GM19463 (cell line): ENCODE measurements at regions not wholly inside any gene's neighbourhood (a gene's known extent, or its start where the extent isn't known, plus 50 kb on each side); places are given as distances from the start of the nearest gene placed in this dataset.

Experiments
- ATAC-seq: cut with Tn5 transposase; IDR thresholded peaks from one replicate; pipeline ENCODE4 v1.9.1; 2021; ENCODE audit warnings: mild to moderate bottlenecking, moderate library complexity; ENCODE audit not compliant: unreplicated experiment

DNA sequence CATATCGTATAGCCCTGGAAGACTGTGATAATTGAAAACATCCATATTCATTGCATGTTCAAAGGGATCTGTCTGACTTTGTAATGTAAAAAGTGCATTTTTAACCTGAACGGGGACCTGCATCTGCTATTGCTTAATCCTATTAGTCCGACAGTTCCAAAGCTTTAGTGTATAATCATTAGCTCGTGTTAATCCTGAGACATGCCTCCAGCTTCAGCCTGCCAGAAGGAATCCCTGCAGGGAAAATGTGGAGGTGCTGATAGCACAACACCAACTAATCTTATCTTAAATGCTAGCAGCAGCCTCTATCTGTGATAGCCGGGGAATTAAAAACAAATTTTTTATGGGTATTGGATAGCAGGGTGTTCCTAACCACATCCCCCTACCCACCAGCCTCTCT lies 495.2 kb downstream of the TLE4 start:
- no peak for ATAC-seq

GRCh38 chr9:80062567-80062966 lies 490.8 kb downstream of the TLE4 start:
- no peak for ATAC-seq

DNA sequence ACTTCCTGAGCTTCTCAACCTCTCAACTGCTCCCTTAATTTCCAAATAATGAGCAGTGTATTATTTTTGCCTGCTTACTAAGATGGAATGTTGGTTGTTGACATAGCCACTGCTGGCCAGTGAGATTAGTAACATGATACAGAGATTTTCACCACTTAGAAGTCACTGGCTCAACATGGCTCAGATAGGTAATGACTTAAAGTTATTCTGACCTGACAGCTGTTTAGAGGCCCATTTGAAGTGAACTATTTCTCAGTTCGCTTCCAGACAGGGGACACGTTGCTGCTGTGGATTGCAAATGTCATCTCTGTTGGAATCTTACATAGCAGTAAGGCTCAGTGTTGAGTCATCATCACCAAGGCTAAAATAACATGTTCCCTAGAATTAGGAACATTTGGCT lies 490.2 kb downstream of the TLE4 start:
- ATAC-seq = no peak

DNA sequence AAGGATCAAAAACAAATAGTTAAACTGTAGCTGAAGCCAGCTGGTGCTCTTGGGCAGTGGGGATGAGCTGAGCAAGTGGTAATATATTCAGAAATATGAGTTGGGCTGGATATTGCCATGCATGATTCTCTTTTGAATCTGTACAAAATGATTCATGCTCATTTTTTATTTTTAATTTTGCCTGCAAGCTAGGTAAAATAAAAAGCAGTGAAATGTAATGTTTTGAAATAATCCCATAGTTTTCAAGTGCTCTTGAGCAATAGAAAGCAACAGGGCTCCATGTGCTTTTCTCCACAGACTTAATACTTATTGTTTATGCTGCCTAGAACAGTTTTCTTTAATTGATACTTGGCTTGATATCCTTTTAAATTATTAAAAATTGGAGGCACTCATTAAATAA lies 489.3 kb downstream of the TLE4 start:
- ATAC-seq = no peak

DNA sequence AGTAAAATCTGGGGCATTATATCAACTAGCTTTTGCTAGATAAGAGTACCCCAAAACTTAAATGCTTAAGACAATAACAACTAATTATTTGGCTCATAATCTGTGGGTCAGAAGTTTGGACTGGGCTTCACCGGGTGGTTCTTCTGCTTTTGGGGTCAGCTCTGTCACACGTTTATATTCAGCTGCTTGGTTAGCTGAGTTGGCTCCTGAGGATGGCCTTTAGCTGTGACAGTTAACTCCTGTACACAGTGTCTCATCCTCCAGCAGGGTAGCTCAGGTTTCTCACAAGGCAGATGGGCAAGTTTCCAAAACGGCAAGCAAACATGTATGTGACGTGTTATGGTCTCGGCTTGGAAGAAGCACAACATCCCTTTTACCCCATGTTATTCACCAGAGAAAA lies 488.2 kb downstream of the TLE4 start:
- no peak for ATAC-seq

DNA sequence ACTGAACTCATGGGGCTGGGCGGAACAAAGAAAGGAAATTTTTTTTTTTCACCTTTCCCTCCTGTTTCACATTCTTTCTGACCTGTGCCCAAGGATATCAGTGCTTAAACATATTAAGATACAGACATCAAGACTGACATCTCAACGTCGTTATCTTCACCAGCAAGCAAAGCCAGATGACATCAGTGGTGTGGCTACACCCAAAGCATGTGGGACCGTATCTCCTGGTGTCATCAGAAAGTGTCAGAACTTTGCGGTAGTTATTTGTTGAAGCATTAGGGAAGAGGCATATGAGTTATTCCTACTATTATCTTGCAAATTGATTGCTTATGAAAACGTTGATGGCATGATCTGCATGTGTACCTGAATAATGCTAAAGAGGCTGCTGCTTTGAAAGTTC lies 487.4 kb downstream of the TLE4 start:
- no peak for ATAC-seq

- ATAC-seq = no peak
Observed at GRCh38 chr9:80052830-80053229, 481.1 kb downstream of the TLE4 start.

DNA sequence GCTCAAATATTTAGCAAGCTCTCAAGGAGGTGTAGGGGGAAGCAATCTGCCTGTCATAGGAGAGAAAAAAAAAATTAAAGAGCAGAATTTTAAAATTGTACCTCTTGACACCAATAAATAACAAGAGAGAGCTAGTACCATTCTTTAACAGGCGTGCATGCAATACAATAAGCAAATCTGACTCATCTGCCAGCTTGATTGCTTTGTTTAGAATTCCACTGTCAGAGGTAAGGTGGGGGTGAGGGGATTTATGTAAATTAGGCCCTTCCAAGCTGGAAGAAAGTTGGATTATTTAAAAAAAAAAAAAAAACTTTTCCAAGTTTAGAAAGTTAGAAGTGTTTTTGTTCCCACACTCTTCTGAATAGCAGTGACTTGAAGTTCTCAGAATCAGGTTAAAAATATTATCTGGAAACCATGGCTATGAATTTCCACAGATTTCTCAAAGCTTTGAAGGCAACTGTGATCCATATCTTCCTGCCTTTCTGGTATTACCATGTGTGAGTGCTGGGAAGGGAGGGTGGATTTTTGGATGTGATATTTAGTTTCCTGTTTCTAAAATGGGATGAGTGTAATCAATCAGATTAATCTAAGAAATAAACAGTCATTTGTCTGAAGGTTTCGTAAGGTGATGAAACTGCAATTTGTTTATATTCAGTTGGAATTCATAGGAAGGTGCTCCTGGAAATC lies 477.5 kb downstream of the TLE4 start:
- ATAC-seq = no peak

GRCh38 chr9:80046481-80046880 lies 474.7 kb downstream of the TLE4 start:
- no peak for ATAC-seq

DNA sequence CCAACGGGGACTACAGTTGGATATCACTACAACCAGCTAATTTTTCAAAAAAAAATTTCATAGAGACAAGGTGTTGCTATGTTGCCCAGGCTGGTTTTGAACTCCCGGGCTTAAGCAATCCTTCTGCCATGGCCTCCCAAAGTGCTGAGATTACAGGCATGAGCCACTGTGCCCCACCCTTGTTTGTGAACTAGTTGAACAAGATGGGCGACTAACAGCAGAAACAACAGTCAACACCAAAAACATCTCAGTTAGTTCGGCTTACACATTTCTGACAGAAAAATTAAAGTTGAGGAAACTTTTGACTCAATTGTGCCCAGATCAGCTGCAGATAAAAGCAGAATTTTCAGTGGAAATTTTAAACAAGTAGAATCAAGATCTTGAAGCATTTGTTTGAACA lies 470.1 kb downstream of the TLE4 start:
- ATAC-seq = no peak

GRCh38 chr9:80040457-80040856 lies 468.7 kb downstream of the TLE4 start:
- no peak for ATAC-seq

GRCh38 chr9:80030801-80031200 lies 459.0 kb downstream of the TLE4 start:
- no peak for ATAC-seq

- ATAC-seq = no peak
Observed at GRCh38 chr9:80028501-80028900, 456.7 kb downstream of the TLE4 start.

DNA sequence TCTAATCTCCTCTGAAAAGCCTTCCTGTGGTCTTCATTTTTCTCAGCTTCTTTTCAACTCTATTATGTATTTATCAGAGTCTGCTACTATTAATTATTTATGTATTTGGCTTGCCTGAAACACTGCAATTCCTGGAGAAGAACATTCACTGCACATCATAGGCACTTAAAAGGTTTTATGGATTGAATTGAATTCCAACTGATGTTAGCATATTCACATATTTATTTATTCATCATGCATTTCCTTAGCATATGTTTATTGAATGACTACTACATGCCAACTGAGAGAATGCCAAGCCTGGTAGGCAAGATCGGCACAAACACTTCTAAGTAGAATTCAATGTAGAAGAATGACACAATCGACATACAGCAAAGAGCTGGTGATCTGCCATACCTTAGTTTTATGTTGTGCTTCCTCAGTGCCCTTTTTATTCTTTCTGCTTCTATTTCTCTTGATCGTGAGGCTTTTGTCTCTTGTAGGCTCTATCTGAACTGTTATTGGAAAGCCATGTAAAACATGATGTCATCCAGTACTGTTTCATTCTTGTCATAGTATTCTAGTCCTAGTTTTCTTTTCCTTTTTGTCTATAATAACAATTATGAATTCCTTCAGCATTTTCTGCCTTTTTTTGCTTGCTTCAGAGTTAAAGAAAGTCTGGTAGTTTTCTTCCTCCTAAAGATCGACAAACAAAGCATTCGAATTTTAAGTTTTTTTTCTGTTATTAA lies 454.2 kb downstream of the TLE4 start:
- ATAC-seq = no peak

- no peak for ATAC-seq
Observed at GRCh38 chr9:80025131-80025530, 453.4 kb downstream of the TLE4 start.

DNA sequence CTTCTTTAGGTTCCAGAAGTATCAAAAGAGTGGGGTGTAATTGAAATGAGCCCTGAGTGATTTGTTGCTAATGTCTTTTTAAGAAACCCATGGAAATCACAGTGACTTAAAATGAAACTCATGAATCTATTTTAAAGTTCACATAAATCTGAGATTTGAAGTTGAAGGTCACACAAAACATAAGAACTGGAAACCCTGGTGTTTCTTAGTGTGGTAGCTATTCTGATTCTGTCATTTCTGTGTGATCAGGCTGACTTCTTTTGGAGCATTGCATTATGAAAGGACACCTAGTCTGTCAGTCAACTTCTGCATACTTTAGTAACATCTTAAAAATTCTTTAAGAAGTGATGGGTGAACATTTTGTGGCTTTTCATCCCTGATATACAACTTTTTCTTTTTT lies 448.8 kb downstream of the TLE4 start:
- no peak for ATAC-seq

GRCh38 chr9:80020056-80020455 lies 448.3 kb downstream of the TLE4 start:
- no peak for ATAC-seq

DNA sequence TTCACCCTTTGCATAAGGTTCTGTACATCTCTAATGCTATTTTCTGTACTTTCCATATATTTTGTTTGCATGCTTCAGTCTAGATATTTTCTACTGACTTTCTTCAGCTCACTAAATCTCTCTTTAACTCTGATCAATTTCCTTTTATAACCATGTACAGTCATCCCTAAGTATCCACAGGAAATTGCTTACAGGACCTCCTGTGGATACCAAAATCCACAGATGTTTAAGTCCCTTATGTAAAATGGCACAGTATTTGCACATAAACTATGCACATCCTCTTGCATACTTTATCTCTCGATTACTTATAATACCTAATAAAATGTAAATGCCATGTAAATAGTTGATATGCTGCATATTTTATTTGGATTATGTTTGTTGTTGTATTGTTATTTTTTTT lies 442.1 kb downstream of the TLE4 start:
- no peak for ATAC-seq

GRCh38 chr9:80012557-80013330 lies 441.0 kb downstream of the TLE4 start:
- no peak for ATAC-seq

DNA sequence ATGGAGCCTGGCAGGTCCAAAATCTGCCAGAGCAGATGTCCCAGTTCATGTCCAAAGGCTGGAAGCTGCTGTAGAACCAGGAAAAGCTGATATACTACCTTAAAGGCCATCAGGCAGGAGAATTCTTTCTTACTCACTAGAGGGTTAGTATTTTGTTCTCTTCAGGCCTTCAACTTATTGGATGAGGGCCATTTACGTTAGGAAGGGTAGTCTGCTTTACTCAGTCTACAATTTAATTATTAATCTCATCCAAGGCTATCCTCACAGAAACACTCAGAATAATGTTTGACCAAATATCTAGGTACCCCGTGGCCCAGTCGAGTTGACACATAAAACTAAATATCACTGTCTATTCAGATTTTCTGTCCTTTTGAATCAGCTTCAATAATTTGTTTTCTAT lies 437.4 kb downstream of the TLE4 start:
- ATAC-seq = no peak

DNA sequence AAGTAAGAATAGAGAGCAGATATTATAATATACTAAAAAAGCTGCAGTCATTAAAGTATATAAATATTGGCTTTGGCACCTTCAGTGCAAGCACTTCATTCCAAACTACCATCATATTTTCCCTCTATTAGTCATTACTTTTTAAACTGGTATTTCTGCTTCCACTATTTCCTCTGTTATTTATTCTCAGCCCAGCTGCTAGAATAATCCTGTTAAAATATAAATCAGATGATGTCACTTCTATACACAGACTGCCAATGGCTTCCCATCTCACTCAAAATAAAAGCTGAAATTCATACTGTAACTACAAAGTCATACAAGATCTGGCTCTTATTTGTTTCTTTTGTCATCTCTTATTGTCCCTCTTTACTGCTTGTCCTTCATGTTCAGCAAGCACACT lies 432.9 kb downstream of the TLE4 start:
- no peak for ATAC-seq

GRCh38 chr9:79990536-79990935 lies 418.8 kb downstream of the TLE4 start:
- no peak for ATAC-seq
